CD14-positive monocyte (primary cell): ENCODE measurements at regions not wholly inside any gene's neighbourhood (a gene's known extent, or its start where the extent isn't known, plus 50 kb on each side); places are given as distances from the start of the nearest gene placed in this dataset.

Experiments used
- DNase-seq, 3 donors: peaks; one replicate each; pipeline ENCODE4 v3.0.0-alpha.2; 2011 to 2022
- H2AFZ ChIP-seq: 2 replicates; pipeline ENCODE4 v1.6.0; 2012; ENCODE audit warnings: mild to moderate bottlenecking, low read depth, low read length, inconsistent platforms; ENCODE audit not compliant: insufficient read depth, poor library complexity, severe bottlenecking
- H3K27ac ChIP-seq, 2 donors: 1 replicate in 1 of 2; 2 replicates in 1 of 2; pipeline ENCODE4 v1.5.1; 2012 to 2013; ENCODE audit warnings: low read length in 2 of 2, control low read depth in 1 of 2, inconsistent platforms in 1 of 2, low read depth in 1 of 2, mild to moderate bottlenecking in 1 of 2
- H3K27me3 ChIP-seq, 2 donors: one replicate each; pipeline versions ENCODE4 v1.6.0 to v1.6.1; 2011 to 2013; ENCODE audit warnings: low read length in 2 of 2; ENCODE audit not compliant: control insufficient read depth in 2 of 2, insufficient read depth in 2 of 2
- H3K36me3 ChIP-seq, 2 donors: replicated peaks in 1 of 2; 1 replicate in 1 of 2; 2 replicates in 1 of 2; pipeline versions ENCODE4 v1.5.1 to v1.6.1; 2012 to 2013; ENCODE audit warnings: low read length in 2 of 2, control low read depth in 1 of 2, inconsistent platforms in 1 of 2, mild to moderate bottlenecking in 1 of 2; ENCODE audit not compliant: insufficient read depth in 2 of 2, control insufficient read depth in 1 of 2
- H3K4me1 ChIP-seq, 2 donors: 1 replicate in 1 of 2; 2 replicates in 1 of 2; pipeline versions ENCODE4 v1.5.1 to v1.6.1; 2012 to 2013; ENCODE audit warnings: low read length in 2 of 2, control low read depth in 1 of 2, inconsistent platforms in 1 of 2, mild to moderate bottlenecking in 1 of 2, moderate library complexity in 1 of 2; ENCODE audit not compliant: insufficient read depth in 2 of 2, control insufficient read depth in 1 of 2
- H3K4me2 ChIP-seq: replicated peaks from 2 replicates; pipeline ENCODE3; 2012; ENCODE audit warnings: low read length, moderate library complexity, mild to moderate bottlenecking; ENCODE audit not compliant: poor library complexity, severe bottlenecking; ENCODE audit errors: extremely low read depth
- H3K4me3 ChIP-seq, 3 experiments: fragments of 200-600 bp in 1 of 3; sonication (generic) in 1 of 3; replicated peaks in 1 of 3; 1 replicate in 2 of 3; 2 replicates in 1 of 3; pipeline ENCODE4 v1.5.1; 2011 to 2013; ENCODE audit warnings: low read length in 3 of 3, mild to moderate bottlenecking in 3 of 3, control low read depth in 2 of 3, low read depth in 2 of 3, inconsistent platforms in 1 of 3, moderate library complexity in 1 of 3
- H3K79me2 ChIP-seq: 2 replicates; pipeline ENCODE4 v1.6.0; 2012; ENCODE audit warnings: mild to moderate bottlenecking, control low read depth, inconsistent platforms, low read length, moderate library complexity; ENCODE audit not compliant: insufficient read depth
- H3K9ac ChIP-seq: 2 replicates; pipeline ENCODE4 v1.6.0; 2017; ENCODE audit warnings: low read length, mild to moderate bottlenecking; ENCODE audit not compliant: insufficient read depth, poor library complexity, severe bottlenecking
- H3K9me3 ChIP-seq, 2 donors: replicated peaks in 1 of 2; 1 replicate in 1 of 2; 2 replicates in 1 of 2; pipeline versions ENCODE4 v1.5.1 to v1.6.1; 2012 to 2013; ENCODE audit warnings: low read length in 2 of 2, control low read depth in 1 of 2; ENCODE audit not compliant: control insufficient read depth in 1 of 2, insufficient read depth in 1 of 2
- H4K20me1 ChIP-seq: 2 replicates; pipeline ENCODE4 v1.6.0; 2012; ENCODE audit warnings: mild to moderate bottlenecking, low read length, control low read depth, moderate library complexity; ENCODE audit not compliant: insufficient read depth
- H3K27ac Mint-ChIP-seq, 7 donors: one replicate each; pipeline ENCODE4 v1.8.0; 2020; ENCODE audit warnings: mild to moderate bottlenecking in 7 of 7, mixed read lengths in 7 of 7, moderate library complexity in 6 of 7, inconsistent platforms in 2 of 7
- H3K27me3 Mint-ChIP-seq, 3 donors: one replicate each; pipeline ENCODE4 v1.8.0; 2021 to 2022; ENCODE audit warnings: low read depth in 3 of 3, mild to moderate bottlenecking in 3 of 3, mixed read lengths in 3 of 3, moderate library complexity in 3 of 3, inconsistent platforms in 1 of 3
- H3K36me3 Mint-ChIP-seq, 2 donors: one replicate each; pipeline ENCODE4 v1.8.0; 2020; ENCODE audit warnings: mixed read lengths in 2 of 2, inconsistent platforms in 1 of 2, mild to moderate bottlenecking in 1 of 2
- H3K4me1 Mint-ChIP-seq: one replicate; pipeline ENCODE4 v1.8.0; 2020; ENCODE audit warnings: mild to moderate bottlenecking, mixed read lengths
- H3K4me3 Mint-ChIP-seq, 2 donors: one replicate each; pipeline ENCODE4 v1.8.0; 2020; ENCODE audit warnings: mild to moderate bottlenecking in 2 of 2, mixed read lengths in 2 of 2, moderate library complexity in 1 of 2
- H3K9me3 Mint-ChIP-seq, 7 donors: one replicate each; pipeline ENCODE4 v1.8.0; 2020 to 2022; ENCODE audit warnings: mixed read lengths in 7 of 7, mild to moderate bottlenecking in 6 of 7, moderate library complexity in 6 of 7, inconsistent platforms in 2 of 7
- WGBS: methylation state at CpG from one replicate; pipeline ENCODE4 v1.1.5; 2013; ENCODE audit warnings: missing lambda C conversion rate; ENCODE audit not compliant: insufficient coverage; 5-methylcytosine and 5-hydroxymethylcytosine counted together
- intact Hi-C, 2 donors: fragments of 100-400 bp; cut with micrococcal nuclease; formaldehyde crosslinking; loops; one replicate each; pipeline versions ENCODE4 v1.15.0 to v1.15.1; 2023
- TF ChIP-seq, protein P1 (sequence below): fragments of 200-600 bp; IDR thresholded peaks from one replicate; pipeline ENCODE4 v1.8.0; 2022; ENCODE audit warnings: antibody characterized with exemption, mild to moderate bottlenecking

DNA sequence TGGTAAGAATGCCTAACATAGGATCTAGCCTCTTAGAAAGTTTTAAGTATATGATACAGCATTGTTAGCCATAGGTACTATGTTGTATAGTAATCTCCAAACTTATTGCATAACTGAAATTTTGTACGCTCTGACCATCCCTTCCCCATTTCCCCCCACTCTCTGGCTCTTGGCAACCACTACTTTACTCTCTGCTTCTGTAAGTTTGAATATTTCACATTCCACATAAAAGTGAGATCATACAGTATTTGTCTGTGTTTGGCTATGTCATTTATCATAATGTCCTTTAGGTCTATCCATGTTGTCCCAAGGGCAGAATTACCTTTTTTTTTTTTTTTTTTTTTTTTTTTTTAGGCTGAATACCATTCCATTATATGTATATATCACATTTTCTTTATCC lies 396.9 kb downstream of the DLEU7 start:
- H3K27me3 ChIP-seq = no peaks in the 10 kb centered on the region
- TF ChIP-seq, protein P1, sequence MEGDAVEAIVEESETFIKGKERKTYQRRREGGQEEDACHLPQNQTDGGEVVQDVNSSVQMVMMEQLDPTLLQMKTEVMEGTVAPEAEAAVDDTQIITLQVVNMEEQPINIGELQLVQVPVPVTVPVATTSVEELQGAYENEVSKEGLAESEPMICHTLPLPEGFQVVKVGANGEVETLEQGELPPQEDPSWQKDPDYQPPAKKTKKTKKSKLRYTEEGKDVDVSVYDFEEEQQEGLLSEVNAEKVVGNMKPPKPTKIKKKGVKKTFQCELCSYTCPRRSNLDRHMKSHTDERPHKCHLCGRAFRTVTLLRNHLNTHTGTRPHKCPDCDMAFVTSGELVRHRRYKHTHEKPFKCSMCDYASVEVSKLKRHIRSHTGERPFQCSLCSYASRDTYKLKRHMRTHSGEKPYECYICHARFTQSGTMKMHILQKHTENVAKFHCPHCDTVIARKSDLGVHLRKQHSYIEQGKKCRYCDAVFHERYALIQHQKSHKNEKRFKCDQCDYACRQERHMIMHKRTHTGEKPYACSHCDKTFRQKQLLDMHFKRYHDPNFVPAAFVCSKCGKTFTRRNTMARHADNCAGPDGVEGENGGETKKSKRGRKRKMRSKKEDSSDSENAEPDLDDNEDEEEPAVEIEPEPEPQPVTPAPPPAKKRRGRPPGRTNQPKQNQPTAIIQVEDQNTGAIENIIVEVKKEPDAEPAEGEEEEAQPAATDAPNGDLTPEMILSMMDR = no peak
- Mint-ChIP-seq H3K9me3 (peaks cover 0 to 4% (median 0%) of the 10 kb centered on the region in 7 donors), H3K4me1 (peaks cover 23% of the 10 kb centered on the region), H3K4me3 (no peak overlapping the region), H3K27ac (no peak overlapping the region), H3K36me3 (no peaks in the 10 kb centered on the region), H3K27me3 (peaks cover 0 to 9% (median 2%) of the 10 kb centered on the region in 3 donors)
- H2AFZ ChIP-seq = no peak overlapping the region
- H3K36me3 ChIP-seq = no peaks in the 10 kb centered on the region
- peaks cover 11 to 13% of the 10 kb centered on the region in 2 donors for H3K4me1 ChIP-seq
- intact Hi-C loops = no loop called here
- no peak overlapping the region for H3K4me3 ChIP-seq
- no peaks in the 10 kb centered on the region for H3K9me3 ChIP-seq
- no peak overlapping the region for H3K9ac ChIP-seq
- H3K27ac ChIP-seq = no peak overlapping the region
- H3K79me2 ChIP-seq = no peaks in the 10 kb centered on the region
- H3K4me2 ChIP-seq = no peak overlapping the region
- DNase-seq = no peak
- WGBS = no CpG with 5 or more reads among the region's 1 CpG
- no peaks in the 10 kb centered on the region for H4K20me1 ChIP-seq

DNA sequence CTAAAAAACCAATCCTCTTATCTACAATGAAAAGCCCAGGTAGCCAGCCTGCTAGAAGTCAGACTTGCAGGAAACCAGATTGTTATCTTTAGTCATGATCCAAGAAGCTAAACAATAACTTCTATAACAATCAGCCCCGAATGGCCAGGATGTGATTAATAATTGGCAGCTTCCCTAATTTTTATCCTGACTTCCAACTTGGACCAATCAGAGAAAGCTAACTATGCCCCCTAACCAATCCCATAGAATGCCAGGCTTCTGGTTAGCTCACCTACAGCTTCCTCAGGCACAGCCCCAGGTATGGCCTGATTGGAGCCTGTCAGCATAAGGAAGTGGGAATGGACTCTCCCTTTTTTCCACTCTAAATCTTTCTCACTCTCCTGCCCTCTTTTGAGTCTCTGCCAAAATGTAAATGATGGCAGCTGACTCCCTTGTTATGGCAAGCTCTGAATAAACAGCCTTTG lies 394.9 kb downstream of the DLEU7 start:
- no peak overlapping the region for H3K27ac Mint-ChIP-seq
- TF ChIP-seq, protein P1 = no peak
- peaks cover 0 to 9% (median 2%) of the 10 kb centered on the region in 3 donors for H3K27me3 Mint-ChIP-seq
- H3K4me1 Mint-ChIP-seq = peaks cover 21% of the 10 kb centered on the region
- Histone ChIP-seq H4K20me1 (no peaks in the 10 kb centered on the region), H3K4me3 (no peak overlapping the region), H3K4me2 (no peak overlapping the region), H3K27me3 (no peaks in the 10 kb centered on the region), H3K36me3 (no peaks in the 10 kb centered on the region), H3K9ac (no peak overlapping the region), H3K9me3 (no peaks in the 10 kb centered on the region), H2AFZ (no peak overlapping the region), H3K79me2 (no peaks in the 10 kb centered on the region), H3K27ac (no peak overlapping the region), H3K4me1 (peaks cover 14 to 18% of the 10 kb centered on the region in 2 donors)
- no peak for DNase-seq
- intact Hi-C loops = no loop called here
- no peaks in the 10 kb centered on the region for H3K36me3 Mint-ChIP-seq
- WGBS = no CpG with 5 or more reads among the region's 1 CpG
- H3K9me3 Mint-ChIP-seq = peaks cover 0 to 4% (median 0%) of the 10 kb centered on the region in 7 donors
- H3K4me3 Mint-ChIP-seq = no peak overlapping the region
